CD8-positive, alpha-beta memory T cell (primary cell): ENCODE measurements at regions not wholly inside any gene's neighbourhood (a gene's known extent, or its start where the extent isn't known, plus 50 kb on each side); places are given as distances from the start of the nearest gene placed in this dataset.

Experiments used
- CTCF ChIA-PET: fragments of 350-600 bp; sonication (Branson Sonifier 250); formaldehyde crosslinking; loops from one replicate; lab custom pipeline; 2021; ENCODE audit warnings: antibody characterized with exemption; lab: Charles Lee
- POLR2A ChIA-PET: fragments of 350-600 bp; sonication (Branson Sonifier 250); formaldehyde crosslinking; loops from one replicate; lab custom pipeline; 2021; ENCODE audit warnings: antibody characterized with exemption; lab: Charles Lee
- DNase-seq, 5 donors: peaks; one replicate each; pipeline versions ENCODE4 v3.0.0 to v3.0.0-alpha.2; 2020 to 2022; ENCODE audit warnings: mixed read lengths in 1 of 5
- H3K27ac ChIP-seq: one replicate; pipeline ENCODE4 v1.7.0; 2013; ENCODE audit warnings: low read depth, mild to moderate bottlenecking, low read length, moderate library complexity
- H3K27me3 ChIP-seq: 2 replicates; pipeline ENCODE4 v1.7.0; 2013; ENCODE audit warnings: low read length, mild to moderate bottlenecking; ENCODE audit not compliant: insufficient read depth, poor library complexity, severe bottlenecking
- H3K36me3 ChIP-seq: 2 replicates; pipeline ENCODE4 v1.7.0; 2013; ENCODE audit warnings: mild to moderate bottlenecking, low read length, moderate library complexity; ENCODE audit not compliant: insufficient read depth
- H3K4me1 ChIP-seq: 2 replicates; pipeline ENCODE4 v1.7.0; 2013; ENCODE audit warnings: mild to moderate bottlenecking, low read length, moderate library complexity; ENCODE audit not compliant: insufficient read depth
- H3K4me3 ChIP-seq: 2 replicates; pipeline ENCODE4 v1.7.0; 2013; ENCODE audit warnings: mild to moderate bottlenecking, low read length
- H3K9me3 ChIP-seq: 2 replicates; pipeline ENCODE4 v1.7.0; 2013; ENCODE audit warnings: mild to moderate bottlenecking, low read length
- H3K27ac Mint-ChIP-seq, 8 donors: one replicate each; pipeline ENCODE4 v1.8.0; 2020 to 2021; ENCODE audit warnings: mixed read lengths in 8 of 8, mild to moderate bottlenecking in 6 of 8, inconsistent platforms in 3 of 8, moderate library complexity in 3 of 8
- H3K27me3 Mint-ChIP-seq, 2 donors: one replicate each; pipeline ENCODE4 v1.8.0; 2020 to 2021; ENCODE audit warnings: mixed read lengths in 2 of 2, mild to moderate bottlenecking in 1 of 2, moderate library complexity in 1 of 2
- H3K36me3 Mint-ChIP-seq, 3 donors: one replicate each; pipeline ENCODE4 v1.8.0; 2020 to 2021; ENCODE audit warnings: mixed read lengths in 3 of 3, inconsistent platforms in 1 of 3, mild to moderate bottlenecking in 1 of 3
- H3K4me1 Mint-ChIP-seq, 3 donors: one replicate each; pipeline ENCODE4 v1.8.0; 2020 to 2021; ENCODE audit warnings: mixed read lengths in 3 of 3, inconsistent platforms in 1 of 3, mild to moderate bottlenecking in 1 of 3
- H3K4me3 Mint-ChIP-seq, 7 donors: one replicate each; pipeline ENCODE4 v1.8.0; 2020 to 2021; ENCODE audit warnings: mixed read lengths in 7 of 7, mild to moderate bottlenecking in 6 of 7, moderate library complexity in 4 of 7, inconsistent platforms in 2 of 7
- H3K9me3 Mint-ChIP-seq, 5 donors: one replicate each; pipeline ENCODE4 v1.8.0; 2020 to 2022; ENCODE audit warnings: mixed read lengths in 5 of 5, mild to moderate bottlenecking in 3 of 5, moderate library complexity in 2 of 5, inconsistent platforms in 1 of 5

- Mint-ChIP-seq H3K36me3 (no peaks in the 10 kb centered on the region), H3K27ac (no peak overlapping the region), H3K4me1 (no peaks in the 10 kb centered on the region), H3K9me3 (peaks cover 3 to 28% (median 6%) of the 10 kb centered on the region in 5 donors), H3K27me3 (no peaks in the 10 kb centered on the region), H3K4me3 (no peak overlapping the region)
- Histone ChIP-seq H3K4me3 (no peak overlapping the region), H3K27ac (no peak overlapping the region), H3K9me3 (no peaks in the 10 kb centered on the region), H3K4me1 (no peaks in the 10 kb centered on the region), H3K27me3 (no peaks in the 10 kb centered on the region), H3K36me3 (no peaks in the 10 kb centered on the region)
- POLR2A ChIA-PET, result no interaction called here
- no peak for DNase-seq
- CTCF ChIA-PET, result no interaction called here
Measured at GRCh38 chr1:82185084-82185483, 384.4 kb downstream of the ADGRL2 start.

GRCh38 chr1:82181846-82182245 lies 381.1 kb downstream of the ADGRL2 start:
- no peaks in the 10 kb centered on the region for H3K36me3 Mint-ChIP-seq
- ChIA-PET POLR2A (no interaction called here), CTCF (no interaction called here)
- H3K27ac ChIP-seq, result no peak overlapping the region
- H3K4me1 ChIP-seq, result no peaks in the 10 kb centered on the region
- H3K9me3 ChIP-seq, result no peaks in the 10 kb centered on the region
- no peak overlapping the region for H3K4me3 Mint-ChIP-seq
- DNase-seq, result no peak
- H3K27me3 ChIP-seq, result no peaks in the 10 kb centered on the region
- H3K27ac Mint-ChIP-seq, result no peak overlapping the region
- H3K27me3 Mint-ChIP-seq, result no peaks in the 10 kb centered on the region
- H3K36me3 ChIP-seq, result no peaks in the 10 kb centered on the region
- no peaks in the 10 kb centered on the region for H3K4me1 Mint-ChIP-seq
- H3K4me3 ChIP-seq, result no peak overlapping the region
- peaks cover 3 to 14% (median 8%) of the 10 kb centered on the region in 5 donors for H3K9me3 Mint-ChIP-seq

- H3K4me3 Mint-ChIP-seq, result no peak overlapping the region
Measured at GRCh38 chr1:82179131-82179530, 378.4 kb downstream of the ADGRL2 start.

GRCh38 chr1:82177192-82177591 lies 376.5 kb downstream of the ADGRL2 start:
- no peaks in the 10 kb centered on the region for H3K27me3 ChIP-seq
- no peak overlapping the region for H3K27ac Mint-ChIP-seq
- no peaks in the 10 kb centered on the region for H3K36me3 ChIP-seq
- DNase-seq, result no peak
- H3K36me3 Mint-ChIP-seq, result peaks cover 0 to 2% (median 0%) of the 10 kb centered on the region in 3 donors
- H3K4me1 Mint-ChIP-seq, result no peaks in the 10 kb centered on the region
- H3K27me3 Mint-ChIP-seq, result no peaks in the 10 kb centered on the region
- peaks cover 8 to 15% (median 11%) of the 10 kb centered on the region in 5 donors for H3K9me3 Mint-ChIP-seq
- POLR2A ChIA-PET, result no interaction called here
- H3K4me1 ChIP-seq, result no peaks in the 10 kb centered on the region
- no peak overlapping the region for H3K4me3 ChIP-seq
- CTCF ChIA-PET, result no interaction called here
- H3K4me3 Mint-ChIP-seq, result no peak overlapping the region
- H3K27ac ChIP-seq, result no peak overlapping the region
- H3K9me3 ChIP-seq, result no peaks in the 10 kb centered on the region

More at GRCh38 chr1:82179131-82179530, 378.4 kb downstream of the ADGRL2 start:
- no peaks in the 10 kb centered on the region for H3K36me3 ChIP-seq
- H3K9me3 ChIP-seq, result no peaks in the 10 kb centered on the region
- POLR2A ChIA-PET, result no interaction called here
- H3K27ac Mint-ChIP-seq, result no peak overlapping the region
- no peaks in the 10 kb centered on the region for H3K36me3 Mint-ChIP-seq
- H3K4me1 ChIP-seq, result no peaks in the 10 kb centered on the region
- no peaks in the 10 kb centered on the region for H3K4me1 Mint-ChIP-seq
- H3K9me3 Mint-ChIP-seq, result peaks cover 7 to 17% (median 11%) of the 10 kb centered on the region in 5 donors
- H3K27me3 ChIP-seq, result no peaks in the 10 kb centered on the region
- CTCF ChIA-PET, result no interaction called here
- no peak overlapping the region for H3K27ac ChIP-seq
- H3K27me3 Mint-ChIP-seq, result no peaks in the 10 kb centered on the region
- H3K4me3 ChIP-seq, result no peak overlapping the region
- no peak for DNase-seq

GRCh38 chr1:82171955-82172354 lies 371.2 kb downstream of the ADGRL2 start:
- H3K4me1 Mint-ChIP-seq, result no peaks in the 10 kb centered on the region
- peaks cover 5 to 15% (median 10%) of the 10 kb centered on the region in 5 donors for H3K9me3 Mint-ChIP-seq
- H3K27ac Mint-ChIP-seq, result no peak overlapping the region
- CTCF ChIA-PET, result no interaction called here
- H3K9me3 ChIP-seq, result no peaks in the 10 kb centered on the region
- H3K27ac ChIP-seq, result no peak overlapping the region
- H3K4me1 ChIP-seq, result no peaks in the 10 kb centered on the region
- no peaks in the 10 kb centered on the region for H3K27me3 ChIP-seq
- DNase-seq, result no peak
- no peaks in the 10 kb centered on the region for H3K36me3 ChIP-seq
- H3K27me3 Mint-ChIP-seq, result no peaks in the 10 kb centered on the region
- POLR2A ChIA-PET, result no interaction called here
- H3K4me3 Mint-ChIP-seq, result no peak overlapping the region
- H3K4me3 ChIP-seq, result no peak overlapping the region
- peaks cover 0 to 2% (median 0%) of the 10 kb centered on the region in 3 donors for H3K36me3 Mint-ChIP-seq

GRCh38 chr1:82168482-82168881 lies 367.7 kb downstream of the ADGRL2 start:
- no peak for DNase-seq
- ChIA-PET POLR2A (no interaction called here), CTCF (no interaction called here)
- Mint-ChIP-seq H3K4me1 (no peaks in the 10 kb centered on the region), H3K36me3 (peaks cover 0 to 1% (median 0%) of the 10 kb centered on the region in 3 donors), H3K9me3 (peaks cover 2 to 10% (median 4%) of the 10 kb centered on the region in 5 donors), H3K4me3 (no peak overlapping the region), H3K27me3 (no peaks in the 10 kb centered on the region), H3K27ac (no peak overlapping the region)
- Histone ChIP-seq H3K27me3 (no peaks in the 10 kb centered on the region), H3K36me3 (no peaks in the 10 kb centered on the region), H3K4me1 (no peaks in the 10 kb centered on the region), H3K9me3 (no peaks in the 10 kb centered on the region), H3K27ac (no peak overlapping the region), H3K4me3 (no peak overlapping the region)

- Mint-ChIP-seq H3K36me3 (no peaks in the 10 kb centered on the region), H3K27ac (no peak overlapping the region), H3K4me3 (no peak overlapping the region), H3K27me3 (no peaks in the 10 kb centered on the region), H3K4me1 (peaks cover 0 to 11% (median 0%) of the 10 kb centered on the region in 3 donors), H3K9me3 (peaks cover 3 to 7% (median 5%) of the 10 kb centered on the region in 5 donors)
- POLR2A ChIA-PET, result no interaction called here
- no peaks in the 10 kb centered on the region for H3K27me3 ChIP-seq
- H3K4me1 ChIP-seq, result no peaks in the 10 kb centered on the region
- CTCF ChIA-PET, result no interaction called here
- H3K9me3 ChIP-seq, result no peaks in the 10 kb centered on the region
- H3K27ac ChIP-seq, result no peak overlapping the region
- H3K36me3 ChIP-seq, result no peaks in the 10 kb centered on the region
- no peak for DNase-seq
- no peak overlapping the region for H3K4me3 ChIP-seq
Measured at GRCh38 chr1:82165304-82165703, 364.6 kb downstream of the ADGRL2 start.

- peaks cover 0 to 11% (median 0%) of the 10 kb centered on the region in 3 donors for H3K4me1 Mint-ChIP-seq
- Histone ChIP-seq H3K27ac (no peak overlapping the region), H3K36me3 (no peaks in the 10 kb centered on the region), H3K4me3 (no peak overlapping the region), H3K9me3 (no peaks in the 10 kb centered on the region), H3K4me1 (no peaks in the 10 kb centered on the region), H3K27me3 (no peaks in the 10 kb centered on the region)
- ChIA-PET CTCF (no interaction called here), POLR2A (no interaction called here)
- H3K27ac Mint-ChIP-seq, result peak overlapping the region in 1 of 8 donors; percentile 41
- no peak for DNase-seq
- H3K4me3 Mint-ChIP-seq, result no peak overlapping the region
- no peaks in the 10 kb centered on the region for H3K27me3 Mint-ChIP-seq
- peaks cover 0 to 9% (median 3%) of the 10 kb centered on the region in 5 donors for H3K9me3 Mint-ChIP-seq
- H3K36me3 Mint-ChIP-seq, result no peaks in the 10 kb centered on the region
Measured at GRCh38 chr1:82162486-82163420, 362.0 kb downstream of the ADGRL2 start.
